Esophagus muscularis mucosa (tissue), 3 donors: ENCODE measurements at regions not wholly inside any gene's neighbourhood (a gene's known extent, or its start where the extent isn't known, plus 50 kb on each side); places are given as distances from the start of the nearest gene placed in this dataset.

ENCODE experiments used
- POLR2A ChIP-seq: fragments of 450-650 bp; IDR thresholded peaks from one replicate; pipeline ENCODE4 v1.6.1; 2017; ENCODE audit warnings: antibody characterized with exemption, moderate library complexity, mild to moderate bottlenecking, low read depth
- POLR2AphosphoS5 ChIP-seq, 2 donors: sonication (generic); formaldehyde crosslinking; IDR thresholded peaks; one replicate each; pipeline ENCODE4 v1.6.1; 2017; ENCODE audit warnings: antibody characterized with exemption in 2 of 2
- TF ChIP-seq, protein P1 (sequence below), 3 experiments: fragments of 200-600 bp in 2 of 3; fragments of 450-650 bp in 1 of 3; sonication (generic) in 2 of 3; IDR thresholded peaks; one replicate each; pipeline ENCODE4 v1.5.1; 2017 to 2019; ENCODE audit warnings: antibody characterized with exemption in 3 of 3, mild to moderate bottlenecking in 2 of 3, moderate library complexity in 1 of 3

DNA sequence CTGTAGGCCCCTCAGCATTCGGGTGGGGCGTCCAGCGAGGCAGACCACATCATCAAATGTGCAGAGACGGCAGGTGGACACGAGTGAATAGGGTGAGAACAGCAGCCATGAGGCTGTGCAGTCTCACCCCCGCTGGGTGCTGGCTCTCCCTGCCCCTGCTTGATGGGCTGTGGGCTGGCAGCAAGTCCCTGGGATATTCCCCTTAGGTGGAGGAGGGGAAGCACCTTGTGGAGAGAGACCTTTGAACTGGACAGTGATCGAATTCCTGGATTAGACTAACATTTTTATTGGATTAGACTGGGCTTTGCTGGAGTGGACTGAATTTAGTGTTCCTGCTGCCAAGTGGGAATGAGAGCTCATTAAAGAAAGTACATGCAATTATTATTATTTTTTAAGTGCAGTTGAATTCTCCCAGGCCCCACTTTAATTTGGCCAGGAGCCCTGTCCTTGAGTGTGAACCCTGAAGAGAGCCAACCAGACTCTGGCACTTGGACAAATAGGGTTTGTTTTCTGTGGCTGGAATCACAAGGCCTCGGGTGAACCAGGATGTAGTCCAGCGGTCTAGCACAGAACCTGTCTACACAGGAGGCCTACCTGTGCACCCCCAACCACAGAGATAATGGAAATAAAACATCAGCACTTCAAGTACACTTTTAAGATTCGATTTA lies 193.1 kb downstream of the ABHD5 start:
- no peak for TF ChIP-seq POLR2AphosphoS5 (IDR thresholded peaks at IDR 0.05)
- TF ChIP-seq, protein P1, sequence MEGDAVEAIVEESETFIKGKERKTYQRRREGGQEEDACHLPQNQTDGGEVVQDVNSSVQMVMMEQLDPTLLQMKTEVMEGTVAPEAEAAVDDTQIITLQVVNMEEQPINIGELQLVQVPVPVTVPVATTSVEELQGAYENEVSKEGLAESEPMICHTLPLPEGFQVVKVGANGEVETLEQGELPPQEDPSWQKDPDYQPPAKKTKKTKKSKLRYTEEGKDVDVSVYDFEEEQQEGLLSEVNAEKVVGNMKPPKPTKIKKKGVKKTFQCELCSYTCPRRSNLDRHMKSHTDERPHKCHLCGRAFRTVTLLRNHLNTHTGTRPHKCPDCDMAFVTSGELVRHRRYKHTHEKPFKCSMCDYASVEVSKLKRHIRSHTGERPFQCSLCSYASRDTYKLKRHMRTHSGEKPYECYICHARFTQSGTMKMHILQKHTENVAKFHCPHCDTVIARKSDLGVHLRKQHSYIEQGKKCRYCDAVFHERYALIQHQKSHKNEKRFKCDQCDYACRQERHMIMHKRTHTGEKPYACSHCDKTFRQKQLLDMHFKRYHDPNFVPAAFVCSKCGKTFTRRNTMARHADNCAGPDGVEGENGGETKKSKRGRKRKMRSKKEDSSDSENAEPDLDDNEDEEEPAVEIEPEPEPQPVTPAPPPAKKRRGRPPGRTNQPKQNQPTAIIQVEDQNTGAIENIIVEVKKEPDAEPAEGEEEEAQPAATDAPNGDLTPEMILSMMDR (IDR thresholded peaks at IDR 0.05), result no peak
- TF ChIP-seq POLR2A, result no peak
